ENCODE measurements at regions not wholly inside any gene's neighbourhood (a gene's known extent, or its start where the extent isn't known, plus 50 kb on each side); places are given as distances from the start of the nearest gene placed in this dataset.

- no peak for DNase-seq (ENCODE audit: low read depth, low spot score)
These were observed 169.7 kb upstream of the IRX6 start for GRCh38 chr16:55154262-55154661.

GRCh38 chr16:55154956-55155355, 169.0 kb upstream of the IRX6 start:
- DNase-seq (ENCODE audit: low read depth, low spot score), result no peak

GRCh38 chr16:55155815-55156214, 168.2 kb upstream of the IRX6 start:
- no peak for DNase-seq (ENCODE audit: low read depth, low spot score)

GRCh38 chr16:55169780-55170179, 154.2 kb upstream of the IRX6 start:
- DNase-seq (ENCODE audit: low read depth, low spot score), result no peak

GRCh38 chr16:55171241-55171640, 152.8 kb upstream of the IRX6 start:
- no peak for DNase-seq (ENCODE audit: low read depth, low spot score)

- no peak for DNase-seq (ENCODE audit: low read depth, low spot score)
These were observed 148.6 kb upstream of the IRX6 start for GRCh38 chr16:55175389-55175788.

- no peak for DNase-seq (ENCODE audit: low read depth, low spot score)
These were observed 147.1 kb upstream of the IRX6 start for GRCh38 chr16:55176901-55177300.

GRCh38 chr16:55179411-55179810, 144.6 kb upstream of the IRX6 start:
- no peak for DNase-seq (ENCODE audit: low read depth, low spot score)

- DNase-seq (ENCODE audit: low read depth, low spot score), result no peak
These were observed 144.0 kb upstream of the IRX6 start for GRCh38 chr16:55179852-55180585.

- no peak for DNase-seq (ENCODE audit: low read depth, low spot score)
These were observed 140.0 kb upstream of the IRX6 start for GRCh38 chr16:55184052-55184451.

- no peak for DNase-seq (ENCODE audit: low read depth, low spot score)
These were observed 139.4 kb upstream of the IRX6 start for GRCh38 chr16:55184619-55185018.

- DNase-seq (ENCODE audit: low read depth, low spot score), result no peak
These were observed 134.8 kb upstream of the IRX6 start for GRCh38 chr16:55189224-55189623.

- DNase-seq (ENCODE audit: low read depth, low spot score), result no peak
These were observed 134.0 kb upstream of the IRX6 start for GRCh38 chr16:55189682-55190636.

GRCh38 chr16:55192734-55193133, 131.3 kb upstream of the IRX6 start:
- no peak for DNase-seq (ENCODE audit: low read depth, low spot score)

- DNase-seq (ENCODE audit: low read depth, low spot score), result no peak
These were observed 120.4 kb upstream of the IRX6 start for GRCh38 chr16:55203570-55203969.

GRCh38 chr16:55204069-55204468, 119.9 kb upstream of the IRX6 start:
- no peak for DNase-seq (ENCODE audit: low read depth, low spot score)

- no peak for DNase-seq (ENCODE audit: low read depth, low spot score)
These were observed 119.1 kb upstream of the IRX6 start for GRCh38 chr16:55204923-55205322.

GRCh38 chr16:55207693-55208428, 116.1 kb upstream of the IRX6 start:
- DNase-seq (ENCODE audit: low read depth, low spot score), result no peak

- no peak for DNase-seq (ENCODE audit: low read depth, low spot score)
These were observed 114.4 kb upstream of the IRX6 start for GRCh38 chr16:55209626-55210025.

GRCh38 chr16:55212791-55213190, 111.2 kb upstream of the IRX6 start:
- no peak for DNase-seq (ENCODE audit: low read depth, low spot score)

- DNase-seq (ENCODE audit: low read depth, low spot score), result no peak
These were observed 109.6 kb upstream of the IRX6 start for GRCh38 chr16:55214412-55214811.

GRCh38 chr16:55214974-55215494, 109.0 kb upstream of the IRX6 start:
- DNase-seq (ENCODE audit: low read depth, low spot score), result no peak

Measured in activated CD4-positive, CD25-positive, alpha-beta regulatory T cell treated with anti-CD3 and anti-CD28 coated beads, Interleukin-2, amount 50 U/mL, for 16 hours (primary cell).